ENCODE measurements at regions not wholly inside any gene's neighbourhood (a gene's known extent, or its start where the extent isn't known, plus 50 kb on each side); places are given as distances from the start of the nearest gene placed in this dataset.

DNA sequence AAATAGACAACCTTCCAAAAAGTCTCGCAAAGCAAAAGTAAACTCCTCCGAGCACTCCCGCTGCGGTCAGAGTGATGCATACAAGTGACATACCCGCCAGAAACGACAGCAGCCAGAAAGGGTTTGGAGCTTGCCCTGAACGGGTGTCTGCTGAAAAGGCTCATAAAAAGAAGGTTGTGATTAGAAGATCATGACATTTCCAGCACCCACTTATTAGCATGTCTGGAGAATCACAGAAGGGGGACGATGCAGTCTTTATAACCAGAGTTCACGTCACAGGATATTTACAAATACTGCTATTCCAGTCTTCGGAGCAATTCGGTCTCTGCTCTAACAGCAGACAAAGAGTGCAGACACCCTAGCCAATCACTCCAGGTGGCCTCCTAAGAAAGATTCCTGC lies 59.1 kb upstream of the FRMD4B start:
- intact Hi-C loops (cut with DNase I; ENCODE audit: low total_unique reads), result no loop called here
- no peak for DNase-seq (ENCODE audit: low spot score in 2 of 2)
- TF ChIP-seq POLR2A (IDR thresholded peaks at IDR 0.05), result no peak
- TF ChIP-seq, protein P1, sequence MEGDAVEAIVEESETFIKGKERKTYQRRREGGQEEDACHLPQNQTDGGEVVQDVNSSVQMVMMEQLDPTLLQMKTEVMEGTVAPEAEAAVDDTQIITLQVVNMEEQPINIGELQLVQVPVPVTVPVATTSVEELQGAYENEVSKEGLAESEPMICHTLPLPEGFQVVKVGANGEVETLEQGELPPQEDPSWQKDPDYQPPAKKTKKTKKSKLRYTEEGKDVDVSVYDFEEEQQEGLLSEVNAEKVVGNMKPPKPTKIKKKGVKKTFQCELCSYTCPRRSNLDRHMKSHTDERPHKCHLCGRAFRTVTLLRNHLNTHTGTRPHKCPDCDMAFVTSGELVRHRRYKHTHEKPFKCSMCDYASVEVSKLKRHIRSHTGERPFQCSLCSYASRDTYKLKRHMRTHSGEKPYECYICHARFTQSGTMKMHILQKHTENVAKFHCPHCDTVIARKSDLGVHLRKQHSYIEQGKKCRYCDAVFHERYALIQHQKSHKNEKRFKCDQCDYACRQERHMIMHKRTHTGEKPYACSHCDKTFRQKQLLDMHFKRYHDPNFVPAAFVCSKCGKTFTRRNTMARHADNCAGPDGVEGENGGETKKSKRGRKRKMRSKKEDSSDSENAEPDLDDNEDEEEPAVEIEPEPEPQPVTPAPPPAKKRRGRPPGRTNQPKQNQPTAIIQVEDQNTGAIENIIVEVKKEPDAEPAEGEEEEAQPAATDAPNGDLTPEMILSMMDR (IDR thresholded peaks at IDR 0.05), result no peak

DNA sequence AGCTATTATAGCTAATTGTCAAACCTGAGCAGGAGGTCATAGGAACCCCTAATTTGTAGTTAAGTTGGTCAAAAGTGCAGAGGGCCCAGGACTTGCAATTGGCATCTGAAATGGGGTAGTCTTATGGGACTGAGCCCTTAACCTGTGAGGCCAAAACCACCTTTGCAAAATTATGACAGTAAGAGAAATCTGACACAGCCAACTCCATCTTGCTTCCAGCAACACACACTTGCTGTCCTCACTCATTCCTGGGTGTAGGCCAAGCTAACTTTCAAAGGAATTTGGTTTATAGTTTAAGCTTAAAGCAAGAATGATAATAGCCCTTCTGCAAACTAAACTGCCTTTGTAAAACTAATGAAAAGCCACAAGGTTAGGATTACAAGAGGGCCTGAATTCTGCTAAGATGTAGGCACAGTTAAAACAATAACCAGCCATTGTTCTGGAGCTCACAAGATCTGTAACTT lies 57.6 kb upstream of the FRMD4B start:
- no peak for DNase-seq (ENCODE audit: low spot score in 2 of 2)
- intact Hi-C loops (cut with DNase I; ENCODE audit: low total_unique reads), result no loop called here
- H3K4me3 ChIP-seq (ENCODE audit: low read depth, poor library complexity, severe bottlenecking), result no peak overlapping the region
- TF ChIP-seq, protein P1 (IDR thresholded peaks at IDR 0.05), result no peak
- no peak for TF ChIP-seq POLR2A (IDR thresholded peaks at IDR 0.05)

More for the DNA sequence above, 59.1 kb upstream of the FRMD4B start:
- 56 to 65% methylated on average over 11 of the region's 11 CpGs for WGBS, 2 donors
- no peak overlapping the region for H3K4me3 ChIP-seq (ENCODE audit: low read depth, poor library complexity, severe bottlenecking)

DNA sequence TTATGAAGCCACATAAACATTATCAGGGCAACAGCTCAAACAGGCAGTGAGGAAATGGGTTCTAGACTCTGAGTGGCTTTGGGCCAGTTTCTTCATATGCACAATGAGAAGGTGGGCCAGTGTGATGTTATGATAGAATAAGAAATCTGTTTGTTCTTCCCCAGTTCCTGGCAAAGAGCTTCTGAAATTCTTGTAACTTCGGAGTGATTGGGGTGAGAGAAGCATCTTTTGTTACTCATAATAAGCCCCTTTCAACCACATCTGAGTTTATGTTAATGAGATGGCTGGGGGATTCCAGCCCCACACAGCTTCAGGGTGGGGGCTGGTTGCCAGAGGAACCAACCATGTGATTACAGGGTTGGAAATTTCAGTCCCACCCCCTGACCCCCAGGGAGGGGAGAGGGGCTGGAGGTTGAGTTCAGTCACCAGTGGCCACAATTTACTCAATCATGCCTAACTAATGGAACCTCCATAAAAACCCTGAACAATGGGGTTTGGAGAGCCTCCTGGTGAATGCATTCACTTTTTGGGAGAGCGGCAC lies 57.0 kb upstream of the FRMD4B start:
- 81 to 83% methylated on average over 2 of the region's 2 CpGs for WGBS, 2 donors
- intact Hi-C loops (cut with DNase I; ENCODE audit: low total_unique reads), result no loop called here
- TF ChIP-seq, protein P1 (IDR thresholded peaks at IDR 0.05), result no peak
- TF ChIP-seq POLR2A (IDR thresholded peaks at IDR 0.05), result no peak
- H3K4me3 ChIP-seq (ENCODE audit: low read depth, poor library complexity, severe bottlenecking), result no peak overlapping the region
- no peak for DNase-seq (ENCODE audit: low spot score in 2 of 2)

DNA sequence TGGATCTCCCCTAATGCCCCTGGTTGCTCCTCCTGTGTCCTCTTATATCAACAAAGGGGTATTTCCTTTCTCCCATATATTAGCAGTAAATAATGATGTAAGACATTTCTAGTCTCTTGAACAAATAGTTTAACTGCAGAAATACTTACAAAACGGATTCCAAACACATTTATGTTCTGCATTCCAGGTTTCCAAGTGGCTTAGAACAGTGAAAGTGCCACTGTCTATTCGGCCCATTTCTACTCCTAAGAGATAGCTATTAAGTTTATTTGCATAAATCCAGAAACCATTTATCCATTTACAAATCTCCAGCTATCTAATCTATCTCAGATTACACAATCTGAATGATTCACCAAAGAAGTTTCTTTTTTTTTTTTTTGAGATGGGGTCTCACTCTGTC lies 55.8 kb upstream of the FRMD4B start:
- 83 to 88% methylated on average over 2 of the region's 2 CpGs for WGBS, 2 donors
- TF ChIP-seq, protein P1 (IDR thresholded peaks at IDR 0.05), result no peak
- TF ChIP-seq POLR2A (IDR thresholded peaks at IDR 0.05), result no peak
- intact Hi-C loops (cut with DNase I; ENCODE audit: low total_unique reads), result no loop called here
- no peak overlapping the region for H3K4me3 ChIP-seq (ENCODE audit: low read depth, poor library complexity, severe bottlenecking)
- DNase-seq (ENCODE audit: low spot score in 2 of 2), result no peak

DNA sequence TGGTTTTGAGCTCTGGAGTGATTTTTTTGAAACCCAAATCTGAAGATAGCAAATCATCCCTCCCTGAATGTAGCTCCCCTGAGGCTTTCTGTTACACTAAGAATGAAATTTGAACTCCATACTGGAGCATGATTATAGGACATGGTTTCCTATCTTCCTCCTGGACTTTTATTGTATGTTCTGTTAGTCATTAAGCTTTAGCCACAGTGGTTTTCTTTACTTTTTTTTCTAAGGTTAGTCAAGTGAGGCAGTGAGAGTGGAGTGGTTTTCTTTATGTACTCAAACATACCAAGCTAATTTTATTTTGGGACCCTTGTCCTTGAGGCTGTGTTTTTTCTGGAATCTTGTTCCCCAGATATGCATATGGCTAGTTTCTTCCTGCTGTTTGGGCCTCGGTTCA lies 55.2 kb upstream of the FRMD4B start:
- WGBS, 2 donors, result 92 to 97% methylated on average over 1 of the region's 1 CpG
- intact Hi-C loops (cut with DNase I; ENCODE audit: low total_unique reads), result no loop called here
- DNase-seq (ENCODE audit: low spot score in 2 of 2), result no peak
- TF ChIP-seq, protein P1 (IDR thresholded peaks at IDR 0.05), result no peak
- TF ChIP-seq POLR2A (IDR thresholded peaks at IDR 0.05), result no peak
- no peak overlapping the region for H3K4me3 ChIP-seq (ENCODE audit: low read depth, poor library complexity, severe bottlenecking)

DNA sequence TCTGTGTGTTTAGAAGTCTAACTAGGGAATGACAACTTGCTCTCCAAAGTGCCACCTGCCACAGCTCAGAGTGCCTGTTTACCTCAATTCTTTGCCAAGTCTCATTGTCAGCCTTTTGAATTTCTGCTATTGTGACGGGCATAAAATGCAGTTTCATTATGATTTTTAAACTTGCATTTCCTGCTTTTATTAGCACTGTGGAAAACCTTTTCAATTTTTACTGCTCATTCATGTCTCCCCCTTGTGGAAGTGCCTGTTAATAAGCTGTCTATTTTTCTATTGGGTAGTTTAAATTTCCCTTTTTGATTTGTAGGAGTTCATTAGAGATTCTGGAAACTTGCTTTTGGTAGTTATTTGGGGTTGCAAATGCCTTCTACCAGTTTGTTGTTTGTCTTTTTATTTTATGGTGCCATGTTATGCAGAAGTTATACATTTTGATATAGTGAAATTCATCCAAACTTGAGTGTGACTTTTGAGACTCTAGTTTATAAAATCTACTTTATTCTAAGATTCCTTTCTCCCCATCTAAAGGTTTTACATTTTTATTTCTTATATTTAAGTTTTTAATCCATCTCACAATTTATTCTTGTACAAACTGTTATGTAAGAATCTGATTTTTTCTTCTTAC lies 53.9 kb upstream of the FRMD4B start:
- intact Hi-C loops (cut with DNase I; ENCODE audit: low total_unique reads), result no loop called here
- H3K4me3 ChIP-seq (ENCODE audit: low read depth, poor library complexity, severe bottlenecking), result no peak overlapping the region
- DNase-seq (ENCODE audit: low spot score in 2 of 2), result no peak
- 3 to 7% methylated on average over 1 of the region's 1 CpG for WGBS, 2 donors
- TF ChIP-seq, protein P1 (IDR thresholded peaks at IDR 0.05), result no peak
- no peak for TF ChIP-seq POLR2A (IDR thresholded peaks at IDR 0.05)
